ENCODE measurements at regions not wholly inside any gene's neighbourhood (a gene's known extent, or its start where the extent isn't known, plus 50 kb on each side); places are given as distances from the start of the nearest gene placed in this dataset.

DNA sequence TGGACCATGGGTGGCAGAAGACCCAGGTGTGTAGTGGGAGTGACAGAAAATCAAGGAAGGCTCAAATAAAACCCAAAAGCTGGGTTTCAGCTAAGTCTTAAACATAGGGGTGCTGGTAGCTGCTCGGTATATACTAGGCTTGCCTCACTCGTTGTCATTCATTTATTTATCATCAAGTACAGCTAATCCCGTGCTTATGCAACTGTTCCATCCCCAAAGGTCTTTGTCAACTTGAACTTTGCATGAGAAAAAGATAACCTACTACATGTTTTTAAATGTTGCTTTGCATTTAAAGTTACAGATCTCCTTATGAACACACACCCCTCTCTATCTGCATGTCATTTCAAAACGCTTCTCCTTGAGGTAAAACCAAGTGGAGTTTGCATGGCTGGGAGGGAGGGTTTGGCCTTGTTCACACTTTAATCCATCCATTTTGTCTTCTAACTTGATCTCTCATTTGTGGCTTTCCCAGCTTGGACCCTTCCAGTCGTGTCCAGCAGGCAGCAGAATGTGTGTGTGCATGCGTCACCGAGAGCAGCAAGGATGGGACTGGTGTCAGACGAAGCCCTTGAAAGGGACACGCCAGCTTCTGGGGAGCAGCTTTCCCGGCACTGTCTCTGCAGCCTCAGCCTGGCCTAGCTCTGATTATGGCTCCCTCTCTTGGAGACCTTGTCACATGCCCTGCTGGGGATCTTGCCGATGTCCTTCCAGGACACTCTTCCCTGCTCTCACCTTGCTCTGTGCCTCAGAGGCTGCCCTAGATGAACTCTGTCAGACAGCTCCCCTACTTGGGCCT lies 133.5 kb downstream of the GADD45G start:
- no peak overlapping the region for H3K27ac ChIP-seq (ENCODE audit: low read depth)
- no peaks in the 10 kb centered on the region for H3K36me3 ChIP-seq (ENCODE audit: insufficient read depth)
- no peaks in the 10 kb centered on the region for H3K79me2 ChIP-seq (replicated peaks; ENCODE audit: insufficient read depth)
- no peak for TF ChIP-seq JUNB (IDR thresholded peaks at IDR 0.05; ENCODE audit: unreplicated experiment)
- TF ChIP-seq, protein P1, sequence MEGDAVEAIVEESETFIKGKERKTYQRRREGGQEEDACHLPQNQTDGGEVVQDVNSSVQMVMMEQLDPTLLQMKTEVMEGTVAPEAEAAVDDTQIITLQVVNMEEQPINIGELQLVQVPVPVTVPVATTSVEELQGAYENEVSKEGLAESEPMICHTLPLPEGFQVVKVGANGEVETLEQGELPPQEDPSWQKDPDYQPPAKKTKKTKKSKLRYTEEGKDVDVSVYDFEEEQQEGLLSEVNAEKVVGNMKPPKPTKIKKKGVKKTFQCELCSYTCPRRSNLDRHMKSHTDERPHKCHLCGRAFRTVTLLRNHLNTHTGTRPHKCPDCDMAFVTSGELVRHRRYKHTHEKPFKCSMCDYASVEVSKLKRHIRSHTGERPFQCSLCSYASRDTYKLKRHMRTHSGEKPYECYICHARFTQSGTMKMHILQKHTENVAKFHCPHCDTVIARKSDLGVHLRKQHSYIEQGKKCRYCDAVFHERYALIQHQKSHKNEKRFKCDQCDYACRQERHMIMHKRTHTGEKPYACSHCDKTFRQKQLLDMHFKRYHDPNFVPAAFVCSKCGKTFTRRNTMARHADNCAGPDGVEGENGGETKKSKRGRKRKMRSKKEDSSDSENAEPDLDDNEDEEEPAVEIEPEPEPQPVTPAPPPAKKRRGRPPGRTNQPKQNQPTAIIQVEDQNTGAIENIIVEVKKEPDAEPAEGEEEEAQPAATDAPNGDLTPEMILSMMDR (conservative IDR thresholded peaks at IDR 0.05; ENCODE audit: low read depth in 2 of 2) = peak; percentile 14 to 62; a peak in 3 of 4 replicates
- TF ChIP-seq, protein P2, sequence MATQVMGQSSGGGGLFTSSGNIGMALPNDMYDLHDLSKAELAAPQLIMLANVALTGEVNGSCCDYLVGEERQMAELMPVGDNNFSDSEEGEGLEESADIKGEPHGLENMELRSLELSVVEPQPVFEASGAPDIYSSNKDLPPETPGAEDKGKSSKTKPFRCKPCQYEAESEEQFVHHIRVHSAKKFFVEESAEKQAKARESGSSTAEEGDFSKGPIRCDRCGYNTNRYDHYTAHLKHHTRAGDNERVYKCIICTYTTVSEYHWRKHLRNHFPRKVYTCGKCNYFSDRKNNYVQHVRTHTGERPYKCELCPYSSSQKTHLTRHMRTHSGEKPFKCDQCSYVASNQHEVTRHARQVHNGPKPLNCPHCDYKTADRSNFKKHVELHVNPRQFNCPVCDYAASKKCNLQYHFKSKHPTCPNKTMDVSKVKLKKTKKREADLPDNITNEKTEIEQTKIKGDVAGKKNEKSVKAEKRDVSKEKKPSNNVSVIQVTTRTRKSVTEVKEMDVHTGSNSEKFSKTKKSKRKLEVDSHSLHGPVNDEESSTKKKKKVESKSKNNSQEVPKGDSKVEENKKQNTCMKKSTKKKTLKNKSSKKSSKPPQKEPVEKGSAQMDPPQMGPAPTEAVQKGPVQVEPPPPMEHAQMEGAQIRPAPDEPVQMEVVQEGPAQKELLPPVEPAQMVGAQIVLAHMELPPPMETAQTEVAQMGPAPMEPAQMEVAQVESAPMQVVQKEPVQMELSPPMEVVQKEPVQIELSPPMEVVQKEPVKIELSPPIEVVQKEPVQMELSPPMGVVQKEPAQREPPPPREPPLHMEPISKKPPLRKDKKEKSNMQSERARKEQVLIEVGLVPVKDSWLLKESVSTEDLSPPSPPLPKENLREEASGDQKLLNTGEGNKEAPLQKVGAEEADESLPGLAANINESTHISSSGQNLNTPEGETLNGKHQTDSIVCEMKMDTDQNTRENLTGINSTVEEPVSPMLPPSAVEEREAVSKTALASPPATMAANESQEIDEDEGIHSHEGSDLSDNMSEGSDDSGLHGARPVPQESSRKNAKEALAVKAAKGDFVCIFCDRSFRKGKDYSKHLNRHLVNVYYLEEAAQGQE (IDR thresholded peaks at IDR 0.05; ENCODE audit: unreplicated experiment) = no peak
- ATAC-seq (peak; percentile 68), DNase-seq (ENCODE audit: low spot score) (peak; percentile 31)
- H3K4me1 ChIP-seq (ENCODE audit: insufficient read depth) = no peaks in the 10 kb centered on the region
- Mint-ChIP-seq H3K27me3 (ENCODE audit: insufficient read depth, low read depth, poor library complexity) (no peaks in the 10 kb centered on the region), H3K4me3 (no peak overlapping the region), H3K4me1 (peaks cover 11% of the 10 kb centered on the region; the same call in 2 of the 3 replicates), H3K36me3 (ENCODE audit: low read depth) (no peaks in the 10 kb centered on the region), H3K27ac (no peak overlapping the region), H3K9me3 (no peaks in the 10 kb centered on the region)
- no peaks in the 10 kb centered on the region for H3K27me3 ChIP-seq (ENCODE audit: insufficient read depth)
- H2AFZ ChIP-seq = 0 out of 2 replicates have a peak overlapping the region, but pooled peaks have one; percentile 32
- H3K4me2 ChIP-seq = no peak overlapping the region
- H3K4me3 ChIP-seq = no peak overlapping the region
- no peaks in the 10 kb centered on the region for H3K9me2 ChIP-seq (ENCODE audit: insufficient read depth)
- H4K20me1 ChIP-seq (replicated peaks; ENCODE audit: insufficient read depth) = no peaks in the 10 kb centered on the region
- H3F3A ChIP-seq (replicated peaks; ENCODE audit: low read depth) = no peaks in the 10 kb centered on the region

DNA sequence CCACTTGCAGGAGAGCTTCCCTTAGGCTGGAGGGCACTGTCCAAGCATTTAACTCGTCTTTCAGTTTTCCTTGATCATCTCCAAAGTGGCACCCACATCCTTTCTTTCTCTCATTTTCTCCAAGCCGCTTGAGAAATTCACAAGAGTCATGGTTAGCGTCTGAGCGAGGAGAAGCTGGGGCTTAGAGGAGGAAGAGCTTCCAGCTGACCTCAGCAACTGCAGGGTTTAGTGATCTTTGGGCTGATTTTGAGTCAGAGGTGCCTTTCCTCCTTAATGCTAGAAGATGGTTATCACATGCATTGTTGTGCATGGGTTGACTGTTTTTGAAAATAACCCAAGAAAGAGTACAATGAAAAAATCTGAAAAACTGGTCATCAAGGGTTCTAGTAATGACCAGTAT lies 134.7 kb downstream of the GADD45G start:
- H4K20me1 ChIP-seq (replicated peaks; ENCODE audit: insufficient read depth) = no peaks in the 10 kb centered on the region
- H2AFZ ChIP-seq = no peak overlapping the region
- no peaks in the 10 kb centered on the region for H3F3A ChIP-seq (replicated peaks; ENCODE audit: low read depth)
- Mint-ChIP-seq H3K27ac (no peak overlapping the region), H3K9me3 (no peaks in the 10 kb centered on the region), H3K4me3 (no peak overlapping the region), H3K27me3 (ENCODE audit: insufficient read depth, low read depth, poor library complexity) (no peaks in the 10 kb centered on the region), H3K36me3 (ENCODE audit: low read depth) (no peaks in the 10 kb centered on the region), H3K4me1 (peaks cover 19% of the 10 kb centered on the region)
- DNase-seq (ENCODE audit: low spot score) = no peak
- H3K9me2 ChIP-seq (ENCODE audit: insufficient read depth) = no peaks in the 10 kb centered on the region
- no peaks in the 10 kb centered on the region for H3K4me1 ChIP-seq (ENCODE audit: insufficient read depth)
- H3K4me3 ChIP-seq = no peak overlapping the region
- H3K4me2 ChIP-seq = no peak overlapping the region
- no peaks in the 10 kb centered on the region for H3K36me3 ChIP-seq (ENCODE audit: insufficient read depth)
- H3K27me3 ChIP-seq (ENCODE audit: insufficient read depth) = no peaks in the 10 kb centered on the region
- no peak overlapping the region for H3K27ac ChIP-seq (ENCODE audit: low read depth)
- ATAC-seq = no peak
- H3K79me2 ChIP-seq (replicated peaks; ENCODE audit: insufficient read depth) = no peaks in the 10 kb centered on the region
- TF ChIP-seq NANOG (IDR thresholded peaks at IDR 0.05; ENCODE audit: borderline replicate concordance) = no peak
- no peak for TF ChIP-seq ZNF331 (CRISPR knock-in tag; IDR thresholded peaks at IDR 0.05; ENCODE audit: low read depth)
- no peak for TF ChIP-seq ZNF114 (CRISPR knock-in tag; IDR thresholded peaks at IDR 0.05)
- TF ChIP-seq, protein P3, sequence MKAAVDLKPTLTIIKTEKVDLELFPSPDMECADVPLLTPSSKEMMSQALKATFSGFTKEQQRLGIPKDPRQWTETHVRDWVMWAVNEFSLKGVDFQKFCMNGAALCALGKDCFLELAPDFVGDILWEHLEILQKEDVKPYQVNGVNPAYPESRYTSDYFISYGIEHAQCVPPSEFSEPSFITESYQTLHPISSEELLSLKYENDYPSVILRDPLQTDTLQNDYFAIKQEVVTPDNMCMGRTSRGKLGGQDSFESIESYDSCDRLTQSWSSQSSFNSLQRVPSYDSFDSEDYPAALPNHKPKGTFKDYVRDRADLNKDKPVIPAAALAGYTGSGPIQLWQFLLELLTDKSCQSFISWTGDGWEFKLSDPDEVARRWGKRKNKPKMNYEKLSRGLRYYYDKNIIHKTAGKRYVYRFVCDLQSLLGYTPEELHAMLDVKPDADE (IDR thresholded peaks at IDR 0.05) = no peak
- TF ChIP-seq EZH2phosphoT487 (IDR thresholded peaks at IDR 0.05; ENCODE audit: unreplicated experiment) = no peak
- TF ChIP-seq, protein P2 (IDR thresholded peaks at IDR 0.05; ENCODE audit: unreplicated experiment) = no peak
- TF ChIP-seq CREB1 (CRISPR knock-in tag; IDR thresholded peaks at IDR 0.05; ENCODE audit: low read depth) = no peak
- TF ChIP-seq JUNB (IDR thresholded peaks at IDR 0.05; ENCODE audit: unreplicated experiment) = no peak
- TF ChIP-seq POLR2AphosphoS5 (IDR thresholded peaks at IDR 0.05; ENCODE audit: low read depth) = no peak
- TF ChIP-seq, protein P1 (conservative IDR thresholded peaks at IDR 0.05; ENCODE audit: low read depth in 2 of 2) = no peak
- TF ChIP-seq STAT1 (IDR thresholded peaks at IDR 0.05; ENCODE audit: unreplicated experiment) = no peak

Measured in GM23338 (cell line).